ENCODE measurements at regions not wholly inside any gene's neighbourhood (a gene's known extent, or its start where the extent isn't known, plus 50 kb on each side); places are given as distances from the start of the nearest gene placed in this dataset.

DNA sequence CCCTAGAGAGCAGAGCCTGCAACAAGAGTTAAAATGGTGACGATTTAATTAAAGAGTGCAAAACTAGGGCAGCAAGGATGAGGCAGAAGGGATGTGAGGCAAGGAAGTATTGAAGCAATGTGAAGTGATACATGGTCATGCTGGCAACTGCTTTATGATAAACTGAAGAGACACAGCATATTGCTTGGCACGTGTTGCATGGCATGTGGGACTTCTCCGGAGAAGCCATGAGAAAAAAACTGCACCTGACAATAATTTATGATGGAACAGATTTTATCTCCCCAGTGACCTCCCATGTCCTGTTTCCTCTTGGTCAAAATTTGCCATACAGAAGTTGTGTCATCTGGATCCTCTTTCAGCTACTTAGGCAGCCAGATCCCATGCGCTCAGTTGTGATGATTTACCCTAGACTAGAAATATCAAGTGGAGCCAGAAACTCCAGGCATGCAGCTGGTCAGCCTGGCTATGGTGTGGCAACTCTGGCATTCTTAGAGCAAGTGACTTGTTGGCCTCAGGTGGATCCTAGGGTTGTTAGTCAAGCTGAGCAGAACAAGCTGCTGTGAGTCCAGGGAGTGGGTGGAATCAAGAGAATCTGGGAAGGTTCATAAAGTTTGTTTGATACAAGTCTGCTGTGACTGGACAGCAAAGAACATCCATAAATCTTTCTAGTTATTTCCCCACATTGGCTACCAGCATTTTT is 611.4 kb upstream of the USP24 start:
- peaks cover 4% of the 10 kb centered on the region in 2 donors for H3K27me3 Mint-ChIP-seq (ENCODE audit: low read depth in 2 of 2)
- intact Hi-C loops (cut with micrococcal nuclease): no loop called here
- TF ChIP-seq, protein P1, sequence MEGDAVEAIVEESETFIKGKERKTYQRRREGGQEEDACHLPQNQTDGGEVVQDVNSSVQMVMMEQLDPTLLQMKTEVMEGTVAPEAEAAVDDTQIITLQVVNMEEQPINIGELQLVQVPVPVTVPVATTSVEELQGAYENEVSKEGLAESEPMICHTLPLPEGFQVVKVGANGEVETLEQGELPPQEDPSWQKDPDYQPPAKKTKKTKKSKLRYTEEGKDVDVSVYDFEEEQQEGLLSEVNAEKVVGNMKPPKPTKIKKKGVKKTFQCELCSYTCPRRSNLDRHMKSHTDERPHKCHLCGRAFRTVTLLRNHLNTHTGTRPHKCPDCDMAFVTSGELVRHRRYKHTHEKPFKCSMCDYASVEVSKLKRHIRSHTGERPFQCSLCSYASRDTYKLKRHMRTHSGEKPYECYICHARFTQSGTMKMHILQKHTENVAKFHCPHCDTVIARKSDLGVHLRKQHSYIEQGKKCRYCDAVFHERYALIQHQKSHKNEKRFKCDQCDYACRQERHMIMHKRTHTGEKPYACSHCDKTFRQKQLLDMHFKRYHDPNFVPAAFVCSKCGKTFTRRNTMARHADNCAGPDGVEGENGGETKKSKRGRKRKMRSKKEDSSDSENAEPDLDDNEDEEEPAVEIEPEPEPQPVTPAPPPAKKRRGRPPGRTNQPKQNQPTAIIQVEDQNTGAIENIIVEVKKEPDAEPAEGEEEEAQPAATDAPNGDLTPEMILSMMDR (IDR thresholded peaks at IDR 0.05): no peak
- no peaks in the 10 kb centered on the region for H3K9me3 ChIP-seq (ENCODE audit: control insufficient read depth, insufficient read depth, low read length)
- no peak overlapping the region for H3K27ac Mint-ChIP-seq
- H3K4me1 Mint-ChIP-seq: no peaks in the 10 kb centered on the region
- no peaks in the 10 kb centered on the region for H3K9me3 Mint-ChIP-seq
- ATAC-seq (no peak), DNase-seq (no peak)
- WGBS (ENCODE audit: insufficient coverage): 60% methylated on average over 4 of the region's 4 CpGs
- H3K36me3 ChIP-seq (ENCODE audit: control insufficient read depth, insufficient read depth, low read length): no peaks in the 10 kb centered on the region
- no peak overlapping the region for H3K4me3 ChIP-seq (ENCODE audit: low read length)
- H3K4me3 Mint-ChIP-seq: no peak overlapping the region
- H3K27me3 ChIP-seq (ENCODE audit: control insufficient read depth, insufficient read depth, low read length): no peaks in the 10 kb centered on the region
- no peak overlapping the region for H3K27ac ChIP-seq (ENCODE audit: low read length)
- no peaks in the 10 kb centered on the region for H3K36me3 Mint-ChIP-seq
- H3K4me1 ChIP-seq (ENCODE audit: control insufficient read depth, insufficient read depth, low read length): no peaks in the 10 kb centered on the region

DNA sequence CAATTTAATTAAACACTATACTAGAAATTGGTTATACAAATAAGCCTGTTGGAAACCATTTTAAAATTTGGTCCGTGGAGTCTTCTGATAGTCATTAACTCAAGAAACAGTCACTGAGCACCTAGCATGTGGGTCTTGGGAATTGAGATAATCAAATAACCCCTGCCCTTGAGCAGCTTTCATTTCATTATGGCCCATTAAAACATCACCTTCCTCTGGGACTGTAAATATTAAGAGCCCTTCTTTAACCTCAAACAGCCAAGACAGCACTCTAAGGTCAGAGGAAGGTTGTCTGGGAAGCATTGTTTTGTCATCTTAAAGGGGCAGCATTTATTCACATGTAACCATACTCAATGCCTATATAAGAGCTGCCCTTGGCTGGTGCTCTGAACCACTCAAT is 610.3 kb upstream of the USP24 start:
- no peaks in the 10 kb centered on the region for H3K9me3 ChIP-seq (ENCODE audit: control insufficient read depth, insufficient read depth, low read length)
- Mint-ChIP-seq H3K27me3 (ENCODE audit: low read depth in 2 of 2) (peaks cover 2 to 10% of the 10 kb centered on the region in 2 donors), H3K4me3 (no peak overlapping the region), H3K4me1 (no peaks in the 10 kb centered on the region), H3K27ac (no peak overlapping the region), H3K9me3 (no peaks in the 10 kb centered on the region), H3K36me3 (no peaks in the 10 kb centered on the region)
- WGBS (ENCODE audit: insufficient coverage): 83% methylated on average over 1 of the region's 1 CpG
- no peak overlapping the region for H3K4me3 ChIP-seq (ENCODE audit: low read length)
- no peaks in the 10 kb centered on the region for H3K36me3 ChIP-seq (ENCODE audit: control insufficient read depth, insufficient read depth, low read length)
- DNase-seq (no peak), ATAC-seq (no peak)
- intact Hi-C loops (cut with micrococcal nuclease): no loop called here
- H3K27me3 ChIP-seq (ENCODE audit: control insufficient read depth, insufficient read depth, low read length): no peaks in the 10 kb centered on the region
- TF ChIP-seq, protein P1 (IDR thresholded peaks at IDR 0.05): no peak
- H3K4me1 ChIP-seq (ENCODE audit: control insufficient read depth, insufficient read depth, low read length): no peaks in the 10 kb centered on the region
- H3K27ac ChIP-seq (ENCODE audit: low read length): no peak overlapping the region

DNA sequence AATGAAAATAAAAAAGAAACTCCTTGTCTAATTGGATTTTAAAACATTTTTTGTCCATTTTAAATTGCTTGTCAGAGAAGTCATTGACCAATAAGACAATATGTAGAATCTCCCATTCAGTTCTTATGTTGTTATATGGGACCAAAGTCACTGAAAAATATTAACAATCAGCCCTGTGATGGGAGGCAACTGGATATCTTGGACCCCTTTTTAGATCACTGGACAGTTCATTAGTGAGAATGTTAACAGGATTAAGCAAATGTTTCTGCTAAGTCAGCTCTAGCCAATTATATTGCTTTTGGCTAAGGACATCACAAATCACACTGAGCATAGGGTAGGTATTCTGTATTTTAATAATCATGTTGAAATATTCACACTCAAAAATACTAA is 609.1 kb upstream of the USP24 start:
- DNase-seq (no peak), ATAC-seq (no peak)
- no peaks in the 10 kb centered on the region for H3K9me3 Mint-ChIP-seq
- no peak overlapping the region for H3K27ac Mint-ChIP-seq
- no peaks in the 10 kb centered on the region for H3K36me3 Mint-ChIP-seq
- no peak overlapping the region for H3K4me3 Mint-ChIP-seq
- H3K27ac ChIP-seq (ENCODE audit: low read length): no peak overlapping the region
- no peaks in the 10 kb centered on the region for H3K4me1 Mint-ChIP-seq
- no peaks in the 10 kb centered on the region for H3K4me1 ChIP-seq (ENCODE audit: control insufficient read depth, insufficient read depth, low read length)
- no peaks in the 10 kb centered on the region for H3K27me3 ChIP-seq (ENCODE audit: control insufficient read depth, insufficient read depth, low read length)
- H3K9me3 ChIP-seq (ENCODE audit: control insufficient read depth, insufficient read depth, low read length): no peaks in the 10 kb centered on the region
- intact Hi-C loops (cut with micrococcal nuclease): no loop called here
- TF ChIP-seq, protein P1 (IDR thresholded peaks at IDR 0.05): no peak
- no peak overlapping the region for H3K4me3 ChIP-seq (ENCODE audit: low read length)
- H3K36me3 ChIP-seq (ENCODE audit: control insufficient read depth, insufficient read depth, low read length): no peaks in the 10 kb centered on the region
- peaks cover 2 to 10% of the 10 kb centered on the region in 2 donors for H3K27me3 Mint-ChIP-seq (ENCODE audit: low read depth in 2 of 2)
